SK-N-SH (cell line): ENCODE measurements at regions not wholly inside any gene's neighbourhood (a gene's known extent, or its start where the extent isn't known, plus 50 kb on each side); places are given as distances from the start of the nearest gene placed in this dataset.

Experiments
- CHD2 ChIP-seq: fragments of 150-350 bp; IDR thresholded peaks from 2 replicates; pipeline ENCODE4 v1.6.1; 2018; ENCODE audit warnings: low read length; ENCODE audit not compliant: partially characterized antibody
- CTCF ChIP-seq: fragments of 200-600 bp; sonication (generic); IDR thresholded peaks from 2 replicates; pipeline ENCODE4 v1.6.1; 2017; ENCODE audit warnings: antibody characterized with exemption, mild to moderate bottlenecking, moderate library complexity
- EP300 ChIP-seq, 2 experiments: IDR thresholded peaks; 2 replicates each; pipeline versions ENCODE4 v1.4.0 to v1.6.1; 2012; ENCODE audit warnings: borderline replicate concordance in 1 of 2, low read depth in 1 of 2, low read length in 1 of 2
- GABPA ChIP-seq: IDR thresholded peaks from 2 replicates; pipeline ENCODE4 v1.4.0; 2012; ENCODE audit warnings: low read depth, mild to moderate bottlenecking
- NFIC ChIP-seq: IDR thresholded peaks from 2 replicates; pipeline ENCODE4 v1.4.0; 2012; ENCODE audit warnings: borderline replicate concordance
- POLR2AphosphoS5 ChIP-seq: IDR thresholded peaks from 2 replicates; pipeline ENCODE4 v1.6.1; 2012; ENCODE audit warnings: low read depth, low read length
- RCOR1 ChIP-seq: fragments of 150-350 bp; IDR thresholded peaks from 2 replicates; pipeline ENCODE4 v1.6.1; 2017; ENCODE audit warnings: antibody characterized with exemption, low read length
- REST ChIP-seq: IDR thresholded peaks from 2 replicates; pipeline ENCODE4 v1.6.1; 2012; ENCODE audit warnings: mild to moderate bottlenecking, low read depth, low read length, moderate library complexity
- ZBTB33 ChIP-seq: IDR thresholded peaks from 2 replicates; pipeline ENCODE4 v1.4.0; 2012; ENCODE audit warnings: low read depth, borderline replicate concordance

GRCh38 chr13:103142151-103142550 is 75.9 kb upstream of the SLC10A2 start:
- no peak for TF ChIP-seq CTCF
- no peak for TF ChIP-seq REST
- TF ChIP-seq ZBTB33 = no peak
- TF ChIP-seq NFIC = no peak
- TF ChIP-seq RCOR1 = no peak
- no peak for TF ChIP-seq EP300 (IDR thresholded peaks at IDR 0.05; ENCODE audit: borderline replicate concordance in 1 of 2, low read depth in 1 of 2, low read length in 1 of 2)
- no peak for TF ChIP-seq CHD2
- no peak for TF ChIP-seq GABPA
- no peak for TF ChIP-seq POLR2AphosphoS5
